EH (cell line): ENCODE measurements at regions not wholly inside any gene's neighbourhood (a gene's known extent, or its start where the extent isn't known, plus 50 kb on each side); places are given as distances from the start of the nearest gene placed in this dataset.
A peak's percentile ranks its signal among the peaks of the same experiment; 100 is the strongest.

ENCODE experiments used
- DNase-seq: peaks from one replicate; pipeline ENCODE4 v3.0.0-alpha.2; 2015; ENCODE audit warnings: low read depth

- no peak for DNase-seq
Observed at GRCh38 chr2:176813156-176813555, 399.4 kb upstream of the HNRNPA3 start.

- DNase-seq = no peak
Observed at GRCh38 chr2:176813621-176814049, 399.0 kb upstream of the HNRNPA3 start.

- DNase-seq = no peak
Observed at GRCh38 chr2:176814274-176814673, 398.3 kb upstream of the HNRNPA3 start.

- peak; percentile 24 for DNase-seq
Observed at GRCh38 chr2:176814740-176815367, 397.7 kb upstream of the HNRNPA3 start.

- DNase-seq = no peak
Observed at GRCh38 chr2:176817061-176817565, 395.5 kb upstream of the HNRNPA3 start.

GRCh38 chr2:176818076-176818475, 394.5 kb upstream of the HNRNPA3 start:
- DNase-seq = no peak

GRCh38 chr2:176818617-176819016, 394.0 kb upstream of the HNRNPA3 start:
- DNase-seq = no peak

GRCh38 chr2:176819306-176819705, 393.3 kb upstream of the HNRNPA3 start:
- DNase-seq = no peak

- no peak for DNase-seq
Observed at GRCh38 chr2:176820371-176820932, 392.1 kb upstream of the HNRNPA3 start.

- DNase-seq = no peak
Observed at GRCh38 chr2:176821350-176821749, 391.2 kb upstream of the HNRNPA3 start.

- DNase-seq = no peak
Observed at GRCh38 chr2:176822060-176822459, 390.5 kb upstream of the HNRNPA3 start.

- DNase-seq = no peak
Observed at GRCh38 chr2:176826356-176826755, 386.2 kb upstream of the HNRNPA3 start.

GRCh38 chr2:176826984-176827668, 385.5 kb upstream of the HNRNPA3 start:
- DNase-seq = no peak

- peak; percentile 5 for DNase-seq
Observed at GRCh38 chr2:176830362-176830761, 382.2 kb upstream of the HNRNPA3 start.

- no peak for DNase-seq
Observed at GRCh38 chr2:176832086-176832485, 380.5 kb upstream of the HNRNPA3 start.

GRCh38 chr2:176833671-176834070, 378.9 kb upstream of the HNRNPA3 start:
- no peak for DNase-seq

- no peak for DNase-seq
Observed at GRCh38 chr2:176834226-176834625, 378.4 kb upstream of the HNRNPA3 start.

- no peak for DNase-seq
Observed at GRCh38 chr2:176843208-176843607, 369.4 kb upstream of the HNRNPA3 start.

- DNase-seq = no peak
Observed at GRCh38 chr2:176844461-176844860, 368.1 kb upstream of the HNRNPA3 start.

- no peak for DNase-seq
Observed at GRCh38 chr2:176845718-176846117, 366.9 kb upstream of the HNRNPA3 start.

GRCh38 chr2:176847575-176847974, 365.0 kb upstream of the HNRNPA3 start:
- DNase-seq = no peak

GRCh38 chr2:176848844-176849243, 363.8 kb upstream of the HNRNPA3 start:
- DNase-seq = no peak

GRCh38 chr2:176851200-176851888, 361.2 kb upstream of the HNRNPA3 start:
- no peak for DNase-seq
